ENCODE measurements at regions not wholly inside any gene's neighbourhood (a gene's known extent, or its start where the extent isn't known, plus 50 kb on each side); places are given as distances from the start of the nearest gene placed in this dataset.

DNA sequence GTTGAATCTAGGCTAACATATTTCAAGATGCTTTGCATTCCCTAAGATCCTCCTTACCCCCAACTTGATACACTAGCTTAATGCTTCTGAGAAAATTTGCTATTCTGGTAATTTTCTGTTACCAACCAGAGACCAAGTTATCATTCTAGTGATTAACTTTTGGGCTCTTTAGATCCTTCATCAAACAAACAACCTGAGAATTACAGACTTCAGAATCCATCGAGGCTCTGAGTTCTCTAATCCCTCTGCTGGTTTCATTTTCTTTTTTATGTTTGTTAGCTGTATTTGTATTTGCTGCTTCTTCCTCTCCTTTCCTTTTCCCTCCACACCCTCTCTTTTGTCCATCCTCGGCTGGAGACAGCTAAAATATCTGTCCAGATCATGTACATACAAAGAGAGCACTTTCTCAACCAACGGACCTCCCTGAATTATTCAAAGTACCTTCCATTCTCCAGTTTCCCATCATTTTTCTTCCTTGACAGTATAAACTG, 98.7 kb upstream of the RIPOR2 start:
- Histone ChIP-seq H3K27ac (no peak overlapping the region), H3K4me3 (no peak overlapping the region), H3K4me1 (no peaks in the 10 kb centered on the region), H3K27me3 (no peaks in the 10 kb centered on the region), H3K9me3 (no peaks in the 10 kb centered on the region), H3K36me3 (ENCODE audit: low read depth, missing control alignments) (no peaks in the 10 kb centered on the region)
- intact Hi-C loops (cut with DNase I; ENCODE audit: low total_unique reads): no loop called here
- no peak for DNase-seq
- TF ChIP-seq POLR2A (IDR thresholded peaks at IDR 0.05): no peak
- TF ChIP-seq, protein P1, sequence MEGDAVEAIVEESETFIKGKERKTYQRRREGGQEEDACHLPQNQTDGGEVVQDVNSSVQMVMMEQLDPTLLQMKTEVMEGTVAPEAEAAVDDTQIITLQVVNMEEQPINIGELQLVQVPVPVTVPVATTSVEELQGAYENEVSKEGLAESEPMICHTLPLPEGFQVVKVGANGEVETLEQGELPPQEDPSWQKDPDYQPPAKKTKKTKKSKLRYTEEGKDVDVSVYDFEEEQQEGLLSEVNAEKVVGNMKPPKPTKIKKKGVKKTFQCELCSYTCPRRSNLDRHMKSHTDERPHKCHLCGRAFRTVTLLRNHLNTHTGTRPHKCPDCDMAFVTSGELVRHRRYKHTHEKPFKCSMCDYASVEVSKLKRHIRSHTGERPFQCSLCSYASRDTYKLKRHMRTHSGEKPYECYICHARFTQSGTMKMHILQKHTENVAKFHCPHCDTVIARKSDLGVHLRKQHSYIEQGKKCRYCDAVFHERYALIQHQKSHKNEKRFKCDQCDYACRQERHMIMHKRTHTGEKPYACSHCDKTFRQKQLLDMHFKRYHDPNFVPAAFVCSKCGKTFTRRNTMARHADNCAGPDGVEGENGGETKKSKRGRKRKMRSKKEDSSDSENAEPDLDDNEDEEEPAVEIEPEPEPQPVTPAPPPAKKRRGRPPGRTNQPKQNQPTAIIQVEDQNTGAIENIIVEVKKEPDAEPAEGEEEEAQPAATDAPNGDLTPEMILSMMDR (IDR thresholded peaks at IDR 0.05): no peak
- 47 to 52% methylated on average over 3 of the region's 3 CpGs for WGBS, 2 donors

DNA sequence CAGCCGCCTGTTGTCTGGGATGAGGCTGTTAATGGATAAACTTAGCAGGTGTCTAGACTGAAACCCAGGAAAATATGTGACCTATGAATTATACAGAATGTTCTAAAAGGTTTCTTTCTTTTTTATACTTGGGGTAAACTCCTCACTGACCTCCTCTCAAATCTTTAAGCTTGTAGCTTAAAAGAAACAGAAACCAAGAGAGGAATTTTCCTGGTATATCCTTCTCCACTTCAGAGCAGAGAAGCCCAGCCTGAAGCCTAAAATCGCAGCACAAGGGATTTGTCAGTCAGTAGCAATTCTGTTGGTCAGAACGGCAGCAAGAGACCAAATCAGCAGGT, 99.4 kb upstream of the RIPOR2 start:
- no peak overlapping the region for H3K27ac ChIP-seq
- no peaks in the 10 kb centered on the region for H3K27me3 ChIP-seq
- no peaks in the 10 kb centered on the region for H3K4me1 ChIP-seq
- no peaks in the 10 kb centered on the region for H3K36me3 ChIP-seq (ENCODE audit: low read depth, missing control alignments)
- TF ChIP-seq, protein P1 (IDR thresholded peaks at IDR 0.05): no peak
- TF ChIP-seq POLR2A (IDR thresholded peaks at IDR 0.05): no peak
- H3K9me3 ChIP-seq: no peaks in the 10 kb centered on the region
- H3K4me3 ChIP-seq: no peak overlapping the region
- intact Hi-C loops (cut with DNase I; ENCODE audit: low total_unique reads): no loop called here
- DNase-seq: no peak
- whole genome bisulfite sequencing, 2 donors: 54 to 57% methylated on average over 3 of the region's 3 CpGs

DNA sequence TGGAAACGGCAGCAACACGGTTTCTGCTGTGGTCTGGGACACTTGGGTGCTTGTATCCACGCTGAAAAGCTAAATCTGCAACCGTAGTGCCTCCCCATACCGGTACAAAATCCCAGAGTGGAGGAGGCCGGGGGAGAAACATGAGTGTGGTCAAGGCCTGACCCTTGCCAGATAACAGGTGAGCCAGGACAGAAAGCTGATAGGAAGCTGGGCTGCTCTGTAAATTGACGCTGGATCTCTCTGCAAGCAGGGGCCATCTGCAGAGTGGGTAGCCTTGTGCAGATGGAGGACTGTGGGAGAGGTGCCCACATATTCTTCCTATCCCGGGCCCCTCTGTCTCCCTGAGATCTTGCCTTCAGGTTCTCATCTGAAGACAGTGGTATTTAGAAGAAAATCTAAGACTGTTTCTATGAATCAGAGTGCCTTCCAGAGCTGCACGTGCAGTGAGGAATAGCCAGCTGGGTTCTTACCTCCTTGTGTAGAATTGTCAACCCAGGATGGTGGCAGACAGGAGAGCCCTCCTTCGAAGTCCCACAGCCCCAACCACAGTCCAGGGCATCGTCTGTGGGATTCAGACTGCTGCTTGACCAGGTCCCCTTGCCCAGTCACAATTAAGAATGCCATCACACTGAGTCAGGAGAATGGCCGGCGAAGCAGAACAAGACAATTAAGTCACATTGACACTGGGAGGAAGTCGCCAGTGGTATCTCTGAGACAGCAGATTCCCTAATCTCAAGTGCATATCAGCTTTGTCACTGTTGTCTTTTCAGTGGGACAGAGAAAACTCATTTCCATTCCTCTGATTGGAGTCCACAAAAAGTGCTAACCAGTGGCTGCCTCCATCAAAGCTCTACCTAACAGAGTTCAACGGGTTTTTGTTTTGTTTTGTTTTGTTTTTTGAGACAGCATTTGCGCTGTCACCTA, 100.0 kb upstream of the RIPOR2 start:
- Histone ChIP-seq H3K27ac (no peak overlapping the region), H3K4me1 (no peaks in the 10 kb centered on the region), H3K4me3 (no peak overlapping the region), H3K36me3 (ENCODE audit: low read depth, missing control alignments) (no peaks in the 10 kb centered on the region), H3K27me3 (no peaks in the 10 kb centered on the region), H3K9me3 (no peaks in the 10 kb centered on the region)
- intact Hi-C loops (cut with DNase I; ENCODE audit: low total_unique reads): no loop called here
- WGBS, 2 donors: 62 to 79% methylated on average over 15 to 16 of the region's 16 CpGs
- TF ChIP-seq, protein P1 (IDR thresholded peaks at IDR 0.05): no peak
- TF ChIP-seq POLR2A (IDR thresholded peaks at IDR 0.05): no peak
- no peak for DNase-seq

DNA sequence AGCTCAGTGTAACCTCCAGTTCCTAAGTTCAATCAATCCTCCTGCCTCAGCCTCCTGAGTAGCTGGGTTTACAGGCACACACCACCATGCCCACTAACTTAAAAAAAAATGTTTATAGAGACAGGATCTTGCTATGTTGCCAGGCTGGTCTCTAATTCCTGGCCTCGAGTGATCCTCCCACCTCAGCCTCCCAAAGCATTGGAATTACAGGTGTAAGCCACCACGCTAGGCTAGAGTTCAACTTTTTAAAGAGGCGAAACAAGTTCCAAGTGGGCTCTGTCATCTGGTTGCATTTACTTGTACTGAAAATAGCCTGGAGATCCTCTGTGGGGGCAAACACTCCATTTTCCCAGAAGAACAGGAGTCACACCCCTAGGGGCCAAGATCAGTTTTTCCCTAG, 100.7 kb upstream of the RIPOR2 start:
- Histone ChIP-seq H3K9me3 (no peaks in the 10 kb centered on the region), H3K36me3 (ENCODE audit: low read depth, missing control alignments) (no peaks in the 10 kb centered on the region), H3K27ac (no peak overlapping the region), H3K27me3 (no peaks in the 10 kb centered on the region), H3K4me1 (no peaks in the 10 kb centered on the region), H3K4me3 (no peak overlapping the region)
- DNase-seq: no peak
- TF ChIP-seq POLR2A (IDR thresholded peaks at IDR 0.05): no peak
- TF ChIP-seq, protein P1 (IDR thresholded peaks at IDR 0.05): no peak
- intact Hi-C loops (cut with DNase I; ENCODE audit: low total_unique reads): no loop called here
- 98 to 100% methylated on average over 3 of the region's 3 CpGs for WGBS, 2 donors

DNA sequence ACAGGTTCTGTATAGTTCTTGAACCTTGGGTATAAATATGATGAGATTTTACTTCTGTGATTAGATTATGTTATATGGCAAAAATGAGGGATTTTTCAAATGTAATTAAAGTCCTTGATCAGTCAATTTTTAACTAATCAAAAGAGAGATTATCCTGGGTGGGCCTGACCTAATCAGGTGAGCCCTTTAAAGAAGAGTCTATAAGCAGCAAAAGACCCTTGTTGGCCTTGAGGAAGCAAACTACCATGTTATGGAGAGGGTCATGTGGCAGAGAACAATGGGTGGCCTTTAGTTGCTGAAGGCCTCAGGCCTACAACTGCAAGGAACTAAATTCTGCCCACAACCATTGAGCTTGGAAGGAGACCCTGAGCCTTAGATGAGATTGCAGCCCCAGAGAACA, 102.5 kb upstream of the RIPOR2 start:
- no peaks in the 10 kb centered on the region for H3K36me3 ChIP-seq (ENCODE audit: low read depth, missing control alignments)
- TF ChIP-seq POLR2A (IDR thresholded peaks at IDR 0.05): no peak
- TF ChIP-seq, protein P1 (IDR thresholded peaks at IDR 0.05): no peak
- intact Hi-C loops (cut with DNase I; ENCODE audit: low total_unique reads): no loop called here
- H3K27me3 ChIP-seq: no peaks in the 10 kb centered on the region
- no peak overlapping the region for H3K4me3 ChIP-seq
- H3K9me3 ChIP-seq: no peaks in the 10 kb centered on the region
- no peak overlapping the region for H3K27ac ChIP-seq
- no peaks in the 10 kb centered on the region for H3K4me1 ChIP-seq
- DNase-seq: no peak
